ENCODE measurements at regions not wholly inside any gene's neighbourhood (a gene's known extent, or its start where the extent isn't known, plus 50 kb on each side); places are given as distances from the start of the nearest gene placed in this dataset.

GRCh38 chr2:22491442-22491841 is 893.5 kb upstream of the KLHL29 start:
- H3K9me3 Mint-ChIP-seq (ENCODE audit: low read depth), result no peaks in the 10 kb centered on the region
- no peak overlapping the region for H3K27ac Mint-ChIP-seq
- DNase-seq (no peak), ATAC-seq (no peak)
- no peak overlapping the region for H3K4me3 Mint-ChIP-seq
- H3K36me3 Mint-ChIP-seq, result no peaks in the 10 kb centered on the region
- H3K4me1 Mint-ChIP-seq, result no peaks in the 10 kb centered on the region
- CTCF ChIA-PET, result no interaction called here
- H3K27me3 Mint-ChIP-seq, result no peaks in the 10 kb centered on the region

DNA sequence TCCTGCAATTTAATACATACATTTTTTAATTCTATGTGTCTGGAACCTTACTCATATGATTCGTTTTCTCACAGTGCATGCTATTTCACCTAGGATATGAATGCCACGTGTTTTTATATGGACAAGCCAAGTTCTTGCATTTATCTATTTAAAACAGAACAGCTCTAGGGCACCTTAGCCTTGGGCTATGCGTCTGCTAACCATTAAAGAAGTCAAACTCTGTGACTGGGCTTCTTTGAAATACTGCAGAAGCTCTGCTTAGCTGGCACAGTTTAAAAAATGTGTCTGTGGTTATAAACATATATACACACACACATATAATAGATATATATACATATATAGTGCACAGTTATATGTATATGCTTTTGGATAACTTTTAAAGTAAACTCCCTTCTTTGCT is 890.8 kb upstream of the KLHL29 start:
- no peak for ATAC-seq
- no peak overlapping the region for H3K4me3 Mint-ChIP-seq
- no peak overlapping the region for H3K27ac Mint-ChIP-seq
- no peaks in the 10 kb centered on the region for H3K9me3 Mint-ChIP-seq (ENCODE audit: low read depth)
- H3K4me1 Mint-ChIP-seq, result no peaks in the 10 kb centered on the region
- DNase-seq, result no peak
- H3K36me3 Mint-ChIP-seq, result no peaks in the 10 kb centered on the region
- H3K27me3 Mint-ChIP-seq, result no peaks in the 10 kb centered on the region
- CTCF ChIA-PET, result no interaction called here

DNA sequence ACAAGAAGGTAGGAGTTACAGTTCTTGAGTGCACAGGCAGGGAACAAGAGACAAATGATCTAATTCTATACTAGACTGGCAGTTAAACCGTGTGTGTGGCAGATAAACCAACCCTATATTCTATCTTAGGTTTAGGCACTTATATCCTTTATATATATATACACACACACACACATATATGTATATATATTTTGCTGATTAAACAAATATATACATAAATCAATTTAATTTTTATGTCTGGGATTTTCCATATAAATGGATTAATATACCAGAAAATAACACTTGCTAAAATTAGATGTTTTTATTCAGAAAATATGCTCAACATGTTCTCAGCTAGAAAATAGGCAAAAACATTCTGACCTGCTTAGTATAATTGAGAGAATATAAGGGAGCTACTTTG is 887.9 kb upstream of the KLHL29 start:
- Mint-ChIP-seq H3K36me3 (no peaks in the 10 kb centered on the region), H3K4me3 (no peak overlapping the region), H3K27me3 (no peaks in the 10 kb centered on the region), H3K4me1 (no peaks in the 10 kb centered on the region), H3K27ac (no peak overlapping the region), H3K9me3 (ENCODE audit: low read depth) (peaks cover 2% of the 10 kb centered on the region)
- no peak for ATAC-seq
- DNase-seq, result no peak
- CTCF ChIA-PET, result no interaction called here

DNA sequence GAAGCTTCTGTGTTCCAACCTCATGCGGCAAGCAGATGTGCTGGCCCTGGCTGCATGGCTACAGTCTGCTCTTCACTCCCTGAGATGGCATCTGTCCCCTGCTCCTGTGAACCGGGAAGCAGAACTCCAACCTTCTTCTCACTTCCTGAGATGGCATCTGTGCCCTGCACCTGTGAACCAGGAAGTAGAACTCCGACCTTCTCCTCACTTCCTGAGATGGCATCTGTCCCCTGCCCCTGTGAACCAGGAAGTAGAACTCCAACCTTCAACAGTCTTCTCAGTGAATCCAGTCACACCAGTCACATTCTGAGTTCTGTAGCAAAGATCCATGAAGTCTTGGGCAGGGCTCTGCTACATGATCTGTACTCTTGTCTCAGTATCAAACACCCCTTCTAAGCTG is 887.2 kb upstream of the KLHL29 start:
- ATAC-seq (no peak), DNase-seq (no peak)
- Mint-ChIP-seq H3K9me3 (ENCODE audit: low read depth) (peaks cover 2% of the 10 kb centered on the region), H3K27me3 (no peaks in the 10 kb centered on the region), H3K27ac (no peak overlapping the region), H3K36me3 (no peaks in the 10 kb centered on the region), H3K4me1 (no peaks in the 10 kb centered on the region), H3K4me3 (no peak overlapping the region)
- CTCF ChIA-PET, result no interaction called here

DNA sequence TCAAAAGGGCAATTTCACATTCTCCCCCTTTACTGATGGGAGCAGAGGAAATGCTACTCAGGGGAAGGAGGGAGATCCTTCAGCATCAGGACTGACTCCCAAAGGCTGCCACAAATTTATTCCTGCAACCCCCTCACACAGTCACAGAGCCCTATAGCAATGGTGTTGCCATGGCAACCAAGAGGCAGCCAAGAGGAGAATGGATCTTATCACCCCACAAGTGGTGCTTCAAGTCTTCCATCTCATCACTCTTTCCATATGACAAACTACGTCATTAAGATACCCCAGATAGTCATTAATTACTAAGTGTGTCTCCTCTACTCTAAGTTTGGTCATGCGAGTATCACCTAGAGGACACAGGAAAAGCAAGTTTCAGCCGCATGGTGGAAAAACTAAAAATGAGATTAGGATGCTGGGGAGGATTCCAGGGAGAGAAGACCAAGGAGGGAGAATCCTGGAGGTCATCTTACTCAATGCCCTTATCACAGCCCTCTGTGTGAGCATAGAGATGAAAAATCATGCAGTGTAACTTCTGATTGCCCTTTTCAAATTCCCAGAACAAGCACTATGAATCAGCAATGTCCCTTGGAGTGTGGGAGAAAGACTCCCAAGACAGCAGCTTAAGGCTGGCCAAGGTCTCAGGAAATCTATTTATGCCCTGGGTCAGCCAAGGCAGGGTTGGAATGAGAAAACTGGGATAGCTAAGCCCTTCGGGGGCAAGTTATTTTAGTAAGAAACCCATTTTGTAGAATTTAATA is 885.7 kb upstream of the KLHL29 start:
- ATAC-seq (no peak), DNase-seq (no peak)
- Mint-ChIP-seq H3K4me3 (no peak overlapping the region), H3K9me3 (ENCODE audit: low read depth) (peaks cover 2% of the 10 kb centered on the region), H3K27me3 (no peaks in the 10 kb centered on the region), H3K27ac (no peak overlapping the region), H3K36me3 (no peaks in the 10 kb centered on the region), H3K4me1 (no peaks in the 10 kb centered on the region)
- CTCF ChIA-PET, result no interaction called here

DNA sequence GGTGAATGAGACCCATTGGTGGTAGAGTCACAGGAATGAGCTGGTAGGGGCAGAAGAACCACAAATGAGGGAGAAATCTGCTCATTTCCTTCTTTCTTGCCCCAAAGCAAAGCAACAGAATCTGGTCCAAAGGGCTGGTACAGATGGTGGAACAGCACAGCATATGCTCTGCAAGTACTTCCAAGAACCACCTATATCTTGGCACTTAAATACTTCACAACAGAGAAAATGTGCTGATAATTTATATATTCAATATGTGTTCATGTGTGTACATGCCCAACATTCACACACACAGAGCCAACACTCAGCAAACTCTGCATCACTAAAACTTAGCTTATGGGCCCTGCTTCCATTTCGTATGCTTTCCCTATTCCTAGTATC is 884.4 kb upstream of the KLHL29 start:
- Mint-ChIP-seq H3K4me1 (no peaks in the 10 kb centered on the region), H3K9me3 (ENCODE audit: low read depth) (peaks cover 4% of the 10 kb centered on the region), H3K36me3 (no peaks in the 10 kb centered on the region), H3K27ac (no peak overlapping the region), H3K4me3 (no peak overlapping the region), H3K27me3 (no peaks in the 10 kb centered on the region)
- DNase-seq (no peak), ATAC-seq (no peak)
- CTCF ChIA-PET, result no interaction called here

DNA sequence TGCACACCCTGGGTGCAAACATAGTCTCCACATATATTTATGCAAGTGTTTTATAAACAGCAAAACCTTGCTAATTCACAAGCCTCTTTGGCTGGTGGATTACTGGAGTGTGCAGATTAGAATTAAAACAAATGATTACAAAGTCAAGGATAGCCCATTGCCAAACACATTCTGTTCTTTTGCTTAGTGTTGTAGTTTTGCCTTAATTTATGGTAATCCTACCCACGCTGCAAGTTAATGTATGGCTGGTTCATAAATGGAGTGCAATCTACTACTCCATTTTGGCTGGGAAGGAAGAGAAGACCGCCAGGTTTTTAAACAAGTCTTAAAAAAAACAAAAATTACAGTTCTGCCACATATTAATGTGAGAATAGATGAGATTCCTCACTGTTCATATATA is 883.1 kb upstream of the KLHL29 start:
- Mint-ChIP-seq H3K27me3 (no peaks in the 10 kb centered on the region), H3K4me1 (no peaks in the 10 kb centered on the region), H3K9me3 (ENCODE audit: low read depth) (peaks cover 4% of the 10 kb centered on the region), H3K27ac (no peak overlapping the region), H3K36me3 (no peaks in the 10 kb centered on the region), H3K4me3 (no peak overlapping the region)
- DNase-seq (no peak), ATAC-seq (no peak)
- CTCF ChIA-PET, result no interaction called here

GRCh38 chr2:22513563-22513962 is 871.4 kb upstream of the KLHL29 start:
- Mint-ChIP-seq H3K27me3 (no peaks in the 10 kb centered on the region), H3K27ac (no peak overlapping the region), H3K9me3 (ENCODE audit: low read depth) (peaks cover 4% of the 10 kb centered on the region), H3K4me3 (no peak overlapping the region), H3K36me3 (no peaks in the 10 kb centered on the region), H3K4me1 (no peaks in the 10 kb centered on the region)
- CTCF ChIA-PET, result no interaction called here
- ATAC-seq (no peak), DNase-seq (no peak)

DNA sequence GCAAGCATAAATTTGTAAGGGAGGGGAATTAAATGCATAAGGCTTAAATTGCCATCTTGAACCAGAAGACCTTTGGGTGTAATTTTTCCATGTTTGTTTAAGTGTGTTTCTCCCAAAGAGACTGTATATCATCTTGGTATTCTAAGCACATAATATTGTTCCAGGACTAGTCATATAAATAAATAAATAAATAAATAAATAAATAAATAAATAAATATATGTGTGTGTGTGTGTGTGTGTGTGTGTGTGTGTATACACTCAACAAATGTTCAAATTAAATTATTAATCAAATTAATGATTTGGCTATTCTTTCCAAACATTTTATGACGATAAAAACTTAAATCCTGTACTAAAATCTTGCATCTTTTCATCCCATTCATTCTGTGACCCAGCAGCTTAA is 867.8 kb upstream of the KLHL29 start:
- Mint-ChIP-seq H3K27me3 (no peaks in the 10 kb centered on the region), H3K4me3 (no peak overlapping the region)

DNA sequence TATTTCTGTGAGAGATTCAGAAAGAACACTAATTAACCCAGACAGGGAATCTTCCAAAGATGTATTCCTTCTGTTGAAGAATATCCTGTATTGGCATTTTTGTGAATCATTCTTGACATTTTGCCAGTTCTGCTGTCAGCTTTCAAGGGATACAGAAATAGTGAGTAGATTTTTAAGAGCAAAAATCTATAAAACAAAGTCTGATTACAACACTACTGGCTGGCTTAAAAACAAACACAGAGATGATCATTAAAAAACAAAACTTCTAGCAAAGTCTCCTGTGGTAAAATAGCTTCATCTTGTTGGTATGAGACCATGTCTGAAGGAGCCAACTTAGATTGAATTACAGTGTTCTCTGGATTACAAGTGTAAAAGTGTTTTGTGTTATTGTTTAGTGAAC is 866.3 kb upstream of the KLHL29 start:
- no peak overlapping the region for H3K27ac Mint-ChIP-seq
- no peaks in the 10 kb centered on the region for H3K27me3 Mint-ChIP-seq
- no peaks in the 10 kb centered on the region for H3K9me3 Mint-ChIP-seq (ENCODE audit: low read depth)
- ATAC-seq, result no peak
- H3K36me3 Mint-ChIP-seq, result no peaks in the 10 kb centered on the region
- no peaks in the 10 kb centered on the region for H3K4me1 Mint-ChIP-seq
- no peak for DNase-seq
- CTCF ChIA-PET, result no interaction called here
- no peak overlapping the region for H3K4me3 Mint-ChIP-seq

More for the DNA sequence above, 867.8 kb upstream of the KLHL29 start:
- CTCF ChIA-PET, result no interaction called here
- H3K27ac Mint-ChIP-seq, result no peak overlapping the region
- no peak for DNase-seq
- no peaks in the 10 kb centered on the region for H3K4me1 Mint-ChIP-seq
- H3K9me3 Mint-ChIP-seq (ENCODE audit: low read depth), result no peaks in the 10 kb centered on the region
- ATAC-seq, result no peak
- no peaks in the 10 kb centered on the region for H3K36me3 Mint-ChIP-seq

DNA sequence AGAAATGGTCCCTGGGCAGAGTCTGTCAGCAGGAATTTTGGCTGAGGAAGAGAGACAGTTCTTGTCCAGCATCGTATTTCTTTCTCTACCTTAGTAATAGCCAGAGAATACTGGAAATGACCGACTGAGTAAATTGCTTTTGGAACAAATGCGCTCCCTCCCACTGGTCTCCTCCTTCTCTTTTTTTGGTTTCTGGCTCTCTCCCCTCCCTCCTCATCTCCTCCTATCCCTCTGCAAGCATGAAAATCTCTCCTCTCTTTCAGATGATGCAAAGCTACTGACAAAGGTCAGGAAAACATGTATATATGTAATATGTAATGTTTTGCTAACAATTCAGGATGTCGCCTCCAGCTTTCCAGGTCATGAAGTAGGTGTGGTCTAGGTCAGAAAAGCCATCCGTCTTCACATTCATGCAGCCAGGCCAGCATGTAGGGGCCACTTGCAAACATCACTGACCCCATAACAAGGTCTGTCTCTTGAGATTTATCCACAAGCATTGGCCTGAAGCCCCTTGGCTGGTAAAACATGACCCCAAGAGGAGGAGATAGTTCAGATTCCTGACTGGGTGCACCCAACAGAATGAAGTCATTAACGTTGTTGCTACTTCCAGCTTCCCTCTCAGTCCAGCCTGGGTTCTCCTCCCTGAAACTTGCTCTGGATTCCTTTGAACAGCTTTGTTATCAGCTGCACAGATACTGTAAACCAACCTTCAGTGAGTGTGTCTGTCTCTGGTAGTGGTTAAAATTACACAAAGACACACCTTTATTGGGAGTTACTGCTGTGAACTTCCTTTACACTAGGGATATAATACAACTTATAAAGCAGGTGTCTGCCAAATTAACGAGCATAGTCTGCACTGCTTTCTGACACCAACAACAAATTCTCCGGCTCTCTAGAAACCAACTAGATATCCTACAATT is 864.4 kb upstream of the KLHL29 start:
- ATAC-seq (no peak), DNase-seq (no peak)
- Mint-ChIP-seq H3K4me1 (no peaks in the 10 kb centered on the region), H3K27me3 (no peaks in the 10 kb centered on the region), H3K4me3 (no peak overlapping the region), H3K36me3 (no peaks in the 10 kb centered on the region), H3K27ac (no peak overlapping the region), H3K9me3 (ENCODE audit: low read depth) (peaks cover 2% of the 10 kb centered on the region)
- CTCF ChIA-PET, result no interaction called here

DNA sequence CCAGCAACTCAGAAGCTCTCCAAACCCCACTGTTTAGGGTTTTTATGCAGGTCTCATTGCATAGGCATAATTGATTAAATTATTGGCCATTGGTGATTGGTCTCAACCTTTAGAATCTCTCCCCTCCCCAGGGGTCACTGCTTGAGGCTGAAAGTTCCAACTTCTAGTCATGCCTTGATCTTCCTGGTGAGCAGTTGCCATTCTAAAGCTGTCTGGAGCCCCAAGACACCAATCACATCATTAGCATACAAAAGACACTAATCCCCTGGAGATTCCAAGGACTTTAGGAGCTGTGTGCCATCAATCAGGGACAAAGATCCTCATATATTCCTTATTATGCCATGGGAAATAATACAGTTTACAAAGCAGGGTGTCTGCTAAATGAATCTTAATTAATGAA is 863.4 kb upstream of the KLHL29 start:
- no peaks in the 10 kb centered on the region for H3K36me3 Mint-ChIP-seq
- no peak overlapping the region for H3K27ac Mint-ChIP-seq
- H3K4me3 Mint-ChIP-seq, result no peak overlapping the region
- no peaks in the 10 kb centered on the region for H3K4me1 Mint-ChIP-seq
- H3K9me3 Mint-ChIP-seq (ENCODE audit: low read depth), result peaks cover 2% of the 10 kb centered on the region
- DNase-seq (no peak), ATAC-seq (no peak)
- CTCF ChIA-PET, result no interaction called here
- no peaks in the 10 kb centered on the region for H3K27me3 Mint-ChIP-seq

DNA sequence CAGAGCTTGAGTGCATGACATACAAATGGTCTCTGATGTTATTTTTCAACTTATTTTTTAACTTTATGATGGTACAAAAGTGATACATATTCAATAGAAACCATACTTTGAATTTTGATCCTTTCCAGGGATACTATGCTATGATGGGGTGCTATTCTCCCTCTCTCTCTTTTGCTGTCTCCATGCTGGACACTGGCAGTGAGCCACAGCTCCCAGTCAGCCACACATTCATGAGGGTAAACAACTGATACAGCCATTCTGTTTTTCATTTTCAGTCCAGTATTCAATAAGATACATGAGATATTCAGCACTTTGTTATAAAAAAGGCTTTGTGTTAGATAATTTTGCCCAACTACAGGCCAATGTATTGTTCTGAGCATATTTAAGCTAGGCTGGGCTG is 859.3 kb upstream of the KLHL29 start:
- Mint-ChIP-seq H3K27ac (no peak overlapping the region), H3K27me3 (no peaks in the 10 kb centered on the region), H3K36me3 (no peaks in the 10 kb centered on the region), H3K4me1 (no peaks in the 10 kb centered on the region), H3K4me3 (no peak overlapping the region), H3K9me3 (ENCODE audit: low read depth) (peaks cover 6% of the 10 kb centered on the region)
- CTCF ChIA-PET, result no interaction called here
- DNase-seq, result no peak
- ATAC-seq, result no peak

GRCh38 chr2:22530131-22530530 is 854.8 kb upstream of the KLHL29 start:
- CTCF ChIA-PET, result no interaction called here
- Mint-ChIP-seq H3K4me1 (no peaks in the 10 kb centered on the region), H3K36me3 (no peaks in the 10 kb centered on the region), H3K27ac (no peak overlapping the region), H3K27me3 (no peaks in the 10 kb centered on the region), H3K9me3 (ENCODE audit: low read depth) (peaks cover 8% of the 10 kb centered on the region), H3K4me3 (no peak overlapping the region)
- no peak for DNase-seq
- ATAC-seq, result no peak

Data from activated CD8-positive, alpha-beta memory T cell treated with anti-CD3 and anti-CD28 coated beads, Interleukin-2, amount 10 ng/mL, durations not matched to agents 7 days and 5 days (primary cell).